Myocyte (in vitro differentiated cells): ENCODE measurements at regions not wholly inside any gene's neighbourhood (a gene's known extent, or its start where the extent isn't known, plus 50 kb on each side); places are given as distances from the start of the nearest gene placed in this dataset.

Source experiments
- DNase-seq: peaks from one replicate; pipeline ENCODE4 v3.0.0-alpha.2; 2012; ENCODE audit warnings: low read depth

- no peak for DNase-seq
Observed at GRCh38 chr2:121006743-121007489, 271.2 kb downstream of the GLI2 start.

GRCh38 chr2:121007490-121007853 lies 271.8 kb downstream of the GLI2 start:
- DNase-seq, result no peak

- no peak for DNase-seq
Observed at GRCh38 chr2:121008975-121009374, 273.3 kb downstream of the GLI2 start.

- no peak for DNase-seq
Observed at GRCh38 chr2:121010998-121011397, 274.0 kb downstream of the TFCP2L1 start.

- no peak for DNase-seq
Observed at GRCh38 chr2:121014876-121015275, 270.1 kb downstream of the TFCP2L1 start.

GRCh38 chr2:121015971-121016485 lies 269.0 kb downstream of the TFCP2L1 start:
- no peak for DNase-seq

GRCh38 chr2:121017396-121017795 lies 267.6 kb downstream of the TFCP2L1 start:
- DNase-seq, result no peak

GRCh38 chr2:121018136-121019061 lies 266.6 kb downstream of the TFCP2L1 start:
- no peak for DNase-seq

GRCh38 chr2:121019071-121019470 lies 265.9 kb downstream of the TFCP2L1 start:
- DNase-seq, result no peak

GRCh38 chr2:121019756-121020155 lies 265.2 kb downstream of the TFCP2L1 start:
- no peak for DNase-seq

GRCh38 chr2:121021685-121022084 lies 263.3 kb downstream of the TFCP2L1 start:
- no peak for DNase-seq

- DNase-seq, result no peak
Observed at GRCh38 chr2:121028577-121028976, 256.4 kb downstream of the TFCP2L1 start.

- DNase-seq, result no peak
Observed at GRCh38 chr2:121030523-121030922, 254.5 kb downstream of the TFCP2L1 start.

GRCh38 chr2:121031568-121032340 lies 253.2 kb downstream of the TFCP2L1 start:
- DNase-seq, result no peak

- DNase-seq, result no peak
Observed at GRCh38 chr2:121033461-121033996, 251.5 kb downstream of the TFCP2L1 start.

- DNase-seq, result no peak
Observed at GRCh38 chr2:121034551-121034950, 250.5 kb downstream of the TFCP2L1 start.

- peak; percentile 42 for DNase-seq
Observed at GRCh38 chr2:121036226-121036692, 248.7 kb downstream of the TFCP2L1 start.

GRCh38 chr2:121037480-121037879 lies 247.5 kb downstream of the TFCP2L1 start:
- no peak for DNase-seq

- no peak for DNase-seq
Observed at GRCh38 chr2:121038031-121038430, 247.0 kb downstream of the TFCP2L1 start.

GRCh38 chr2:121038431-121038830 lies 246.6 kb downstream of the TFCP2L1 start:
- DNase-seq, result no peak
